ENCODE measurements at regions not wholly inside any gene's neighbourhood (a gene's known extent, or its start where the extent isn't known, plus 50 kb on each side); places are given as distances from the start of the nearest gene placed in this dataset.

- Mint-ChIP-seq H3K36me3 (ENCODE audit: unreplicated experiment) (no peaks in the 10 kb centered on the region), H3K4me3 (ENCODE audit: unreplicated experiment) (no peak overlapping the region), H3K27me3 (ENCODE audit: unreplicated experiment) (no peaks in the 10 kb centered on the region), H3K9me3 (ENCODE audit: unreplicated experiment) (no peaks in the 10 kb centered on the region), H3K27ac (ENCODE audit: unreplicated experiment) (no peak overlapping the region), H3K4me1 (ENCODE audit: low read depth, unreplicated experiment) (no peaks in the 10 kb centered on the region)
- no peak for DNase-seq
- TF ChIP-seq, protein P1, sequence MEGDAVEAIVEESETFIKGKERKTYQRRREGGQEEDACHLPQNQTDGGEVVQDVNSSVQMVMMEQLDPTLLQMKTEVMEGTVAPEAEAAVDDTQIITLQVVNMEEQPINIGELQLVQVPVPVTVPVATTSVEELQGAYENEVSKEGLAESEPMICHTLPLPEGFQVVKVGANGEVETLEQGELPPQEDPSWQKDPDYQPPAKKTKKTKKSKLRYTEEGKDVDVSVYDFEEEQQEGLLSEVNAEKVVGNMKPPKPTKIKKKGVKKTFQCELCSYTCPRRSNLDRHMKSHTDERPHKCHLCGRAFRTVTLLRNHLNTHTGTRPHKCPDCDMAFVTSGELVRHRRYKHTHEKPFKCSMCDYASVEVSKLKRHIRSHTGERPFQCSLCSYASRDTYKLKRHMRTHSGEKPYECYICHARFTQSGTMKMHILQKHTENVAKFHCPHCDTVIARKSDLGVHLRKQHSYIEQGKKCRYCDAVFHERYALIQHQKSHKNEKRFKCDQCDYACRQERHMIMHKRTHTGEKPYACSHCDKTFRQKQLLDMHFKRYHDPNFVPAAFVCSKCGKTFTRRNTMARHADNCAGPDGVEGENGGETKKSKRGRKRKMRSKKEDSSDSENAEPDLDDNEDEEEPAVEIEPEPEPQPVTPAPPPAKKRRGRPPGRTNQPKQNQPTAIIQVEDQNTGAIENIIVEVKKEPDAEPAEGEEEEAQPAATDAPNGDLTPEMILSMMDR (IDR thresholded peaks at IDR 0.05; ENCODE audit: partially characterized antibody, unreplicated experiment), result no peak
Measured at GRCh38 chr16:80233097-80233835, 307.5 kb upstream of the DYNLRB2 start.

GRCh38 chr16:80231888-80232287 is 308.9 kb upstream of the DYNLRB2 start:
- Mint-ChIP-seq H3K27ac (ENCODE audit: unreplicated experiment) (no peak overlapping the region), H3K4me3 (ENCODE audit: unreplicated experiment) (no peak overlapping the region), H3K27me3 (ENCODE audit: unreplicated experiment) (no peaks in the 10 kb centered on the region), H3K9me3 (ENCODE audit: unreplicated experiment) (no peaks in the 10 kb centered on the region), H3K36me3 (ENCODE audit: unreplicated experiment) (no peaks in the 10 kb centered on the region), H3K4me1 (ENCODE audit: low read depth, unreplicated experiment) (no peaks in the 10 kb centered on the region)
- no peak for DNase-seq
- TF ChIP-seq, protein P1 (IDR thresholded peaks at IDR 0.05; ENCODE audit: partially characterized antibody, unreplicated experiment), result no peak

DNA sequence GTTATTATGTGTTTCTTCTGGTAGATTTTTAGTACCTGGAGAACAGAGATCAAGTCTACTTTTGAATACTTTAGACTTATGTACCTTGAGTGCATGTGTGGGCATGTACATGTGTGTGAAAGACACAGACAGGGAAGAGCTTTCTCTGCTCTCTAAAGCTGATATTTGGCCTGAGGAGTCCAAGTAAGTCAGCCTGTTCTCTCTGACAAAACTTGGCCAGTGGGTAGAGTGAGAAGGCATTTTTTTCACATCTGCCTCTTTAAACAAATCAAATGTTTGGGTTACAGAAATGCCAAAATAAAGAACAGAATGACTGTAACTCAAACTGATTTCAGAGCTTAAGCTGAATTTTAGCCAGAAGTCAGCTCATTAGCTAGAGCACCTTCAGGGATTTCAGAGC is 309.7 kb upstream of the DYNLRB2 start:
- Mint-ChIP-seq H3K27ac (ENCODE audit: unreplicated experiment) (no peak overlapping the region), H3K27me3 (ENCODE audit: unreplicated experiment) (no peaks in the 10 kb centered on the region), H3K4me1 (ENCODE audit: low read depth, unreplicated experiment) (no peaks in the 10 kb centered on the region), H3K4me3 (ENCODE audit: unreplicated experiment) (no peak overlapping the region), H3K9me3 (ENCODE audit: unreplicated experiment) (no peaks in the 10 kb centered on the region), H3K36me3 (ENCODE audit: unreplicated experiment) (no peaks in the 10 kb centered on the region)
- no peak for DNase-seq
- TF ChIP-seq, protein P1 (IDR thresholded peaks at IDR 0.05; ENCODE audit: partially characterized antibody, unreplicated experiment), result no peak

GRCh38 chr16:80230328-80231120 is 310.3 kb upstream of the DYNLRB2 start:
- TF ChIP-seq, protein P1 (IDR thresholded peaks at IDR 0.05; ENCODE audit: partially characterized antibody, unreplicated experiment), result no peak
- Mint-ChIP-seq H3K27ac (ENCODE audit: unreplicated experiment) (no peak overlapping the region), H3K9me3 (ENCODE audit: unreplicated experiment) (no peaks in the 10 kb centered on the region), H3K27me3 (ENCODE audit: unreplicated experiment) (no peaks in the 10 kb centered on the region), H3K4me1 (ENCODE audit: low read depth, unreplicated experiment) (no peaks in the 10 kb centered on the region), H3K4me3 (ENCODE audit: unreplicated experiment) (no peak overlapping the region), H3K36me3 (ENCODE audit: unreplicated experiment) (no peaks in the 10 kb centered on the region)
- no peak for DNase-seq

DNA sequence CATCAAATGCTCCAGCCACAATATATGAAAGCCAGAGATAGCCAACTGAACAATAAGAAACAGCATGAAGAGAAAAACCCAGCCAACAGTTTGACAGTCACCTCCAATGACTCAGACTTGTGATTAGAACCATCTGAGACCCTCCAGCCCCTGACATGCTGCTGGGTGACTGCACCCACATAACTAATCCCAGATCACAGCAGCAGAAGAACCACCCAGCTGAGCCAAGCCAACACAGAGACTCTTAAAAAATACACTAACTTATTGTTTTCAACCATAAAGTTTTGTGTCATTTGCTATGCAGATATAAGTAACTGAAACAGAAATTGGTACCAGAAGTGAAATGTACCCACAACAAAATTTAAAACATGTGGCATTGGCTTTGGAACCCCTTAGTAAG is 314.3 kb upstream of the DYNLRB2 start:
- TF ChIP-seq, protein P1 (IDR thresholded peaks at IDR 0.05; ENCODE audit: partially characterized antibody, unreplicated experiment), result no peak
- H3K36me3 Mint-ChIP-seq (ENCODE audit: unreplicated experiment), result no peaks in the 10 kb centered on the region
- H3K27me3 Mint-ChIP-seq (ENCODE audit: unreplicated experiment), result no peaks in the 10 kb centered on the region
- no peak for DNase-seq
- no peaks in the 10 kb centered on the region for H3K4me1 Mint-ChIP-seq (ENCODE audit: low read depth, unreplicated experiment)
- no peak overlapping the region for H3K4me3 Mint-ChIP-seq (ENCODE audit: unreplicated experiment)
- H3K9me3 Mint-ChIP-seq (ENCODE audit: unreplicated experiment), result no peaks in the 10 kb centered on the region
- no peak overlapping the region for H3K27ac Mint-ChIP-seq (ENCODE audit: unreplicated experiment)

Data from glutamatergic neuron (in vitro differentiated cells).